ENCODE measurements at regions not wholly inside any gene's neighbourhood (a gene's known extent, or its start where the extent isn't known, plus 50 kb on each side); places are given as distances from the start of the nearest gene placed in this dataset.

GRCh38 chrX:39681885-39682284 lies 415.9 kb downstream of the BCOR start:
- no peak overlapping the region for H3K23ac ChIP-seq (ENCODE audit: low read length)
- H3K79me2 ChIP-seq (ENCODE audit: control insufficient read depth, insufficient read depth, low read length): no peaks in the 10 kb centered on the region
- no peak overlapping the region for H4K5ac ChIP-seq (ENCODE audit: low read length)
- no peak overlapping the region for H2AK5ac ChIP-seq (ENCODE audit: low read length)
- no peak overlapping the region for H3K9ac ChIP-seq (ENCODE audit: low read length)
- H2BK15ac ChIP-seq (replicated peaks; ENCODE audit: low read depth): no peak overlapping the region
- no peak overlapping the region for H4K8ac ChIP-seq (ENCODE audit: low read depth, low read length)
- no peak for DNase-seq
- WGBS (ENCODE audit: extremely low coverage, insufficient coverage, low lambda C conversion rate): no CpG with 5 or more reads among the region's 12 CpGs
- H3K4me3 ChIP-seq (ENCODE audit: low read length): no peak overlapping the region
- H3K18ac ChIP-seq (ENCODE audit: low read length): no peak overlapping the region
- H3K4me1 ChIP-seq (ENCODE audit: control insufficient read depth, low read depth, low read length): no peaks in the 10 kb centered on the region
- H3K4me2 ChIP-seq (ENCODE audit: low read length): no peak overlapping the region
- no peaks in the 10 kb centered on the region for H3K36me3 ChIP-seq (ENCODE audit: control insufficient read depth, insufficient read depth, low read length)
- H3K27me3 ChIP-seq (ENCODE audit: insufficient read depth, low read length, poor library complexity): no peaks in the 10 kb centered on the region
- no peak overlapping the region for H3K27ac ChIP-seq (ENCODE audit: low read depth, low read length)
- H2BK120ac ChIP-seq (ENCODE audit: low read depth, low read length): no peak overlapping the region
- no peak overlapping the region for H2BK5ac ChIP-seq (ENCODE audit: low read length)
- no peaks in the 10 kb centered on the region for H3K79me1 ChIP-seq (ENCODE audit: low read length)
- H3K56ac ChIP-seq (ENCODE audit: low read length): no peak overlapping the region
- H3K4ac ChIP-seq (ENCODE audit: low read depth, low read length): no peak overlapping the region

GRCh38 chrX:39682778-39683177 lies 415.0 kb downstream of the BCOR start:
- Histone ChIP-seq H3K4me3 (ENCODE audit: low read length) (no peak overlapping the region), H2BK5ac (ENCODE audit: low read length) (no peak overlapping the region), H3K27ac (ENCODE audit: low read depth, low read length) (no peak overlapping the region), H3K4me1 (ENCODE audit: control insufficient read depth, low read depth, low read length) (no peaks in the 10 kb centered on the region), H3K4ac (ENCODE audit: low read depth, low read length) (no peak overlapping the region), H4K5ac (ENCODE audit: low read length) (peak overlapping the region; percentile 78), H3K79me2 (ENCODE audit: control insufficient read depth, insufficient read depth, low read length) (no peaks in the 10 kb centered on the region), H3K27me3 (ENCODE audit: insufficient read depth, low read length, poor library complexity) (no peaks in the 10 kb centered on the region), H4K8ac (ENCODE audit: low read depth, low read length) (no peak overlapping the region), H3K79me1 (ENCODE audit: low read length) (no peaks in the 10 kb centered on the region), H2BK120ac (ENCODE audit: low read depth, low read length) (no peak overlapping the region), H3K9ac (ENCODE audit: low read length) (no peak overlapping the region), H3K56ac (ENCODE audit: low read length) (no peak overlapping the region), H3K23ac (ENCODE audit: low read length) (no peak overlapping the region), H3K4me2 (ENCODE audit: low read length) (no peak overlapping the region), H3K18ac (ENCODE audit: low read length) (no peak overlapping the region), H2BK15ac (replicated peaks; ENCODE audit: low read depth) (no peak overlapping the region), H2AK5ac (ENCODE audit: low read length) (no peak overlapping the region), H3K36me3 (ENCODE audit: control insufficient read depth, insufficient read depth, low read length) (no peaks in the 10 kb centered on the region)
- DNase-seq: peak; percentile 63
- no CpG with 5 or more reads among the region's 3 CpGs for WGBS (ENCODE audit: extremely low coverage, insufficient coverage, low lambda C conversion rate)

- Histone ChIP-seq H3K56ac (ENCODE audit: low read length) (peak overlapping the region; percentile 93), H3K4me1 (ENCODE audit: control insufficient read depth, low read depth, low read length) (peaks cover 2% of the 10 kb centered on the region), H3K4ac (ENCODE audit: low read depth, low read length) (peak overlapping the region; percentile 91), H3K79me2 (ENCODE audit: control insufficient read depth, insufficient read depth, low read length) (no peaks in the 10 kb centered on the region), H3K36me3 (ENCODE audit: control insufficient read depth, insufficient read depth, low read length) (no peaks in the 10 kb centered on the region), H2BK5ac (ENCODE audit: low read length) (peak overlapping the region; percentile 96), H2AK5ac (ENCODE audit: low read length) (peak overlapping the region; percentile 69), H3K27me3 (ENCODE audit: insufficient read depth, low read length, poor library complexity) (no peaks in the 10 kb centered on the region), H3K9ac (ENCODE audit: low read length) (peak overlapping the region; percentile 80), H3K4me3 (ENCODE audit: low read length) (no peak overlapping the region), H2BK120ac (ENCODE audit: low read depth, low read length) (peak overlapping the region; percentile 64), H3K27ac (ENCODE audit: low read depth, low read length) (peak overlapping the region; percentile 88), H3K4me2 (ENCODE audit: low read length) (peak overlapping the region; percentile 20), H3K79me1 (ENCODE audit: low read length) (no peaks in the 10 kb centered on the region), H2BK15ac (replicated peaks; ENCODE audit: low read depth) (no peak overlapping the region), H4K8ac (ENCODE audit: low read depth, low read length) (no peak overlapping the region), H3K23ac (ENCODE audit: low read length) (peak overlapping the region; percentile 66), H3K18ac (ENCODE audit: low read length) (peak overlapping the region; percentile 54), H4K5ac (ENCODE audit: low read length) (no peak overlapping the region)
- DNase-seq: no peak
- WGBS (ENCODE audit: extremely low coverage, insufficient coverage, low lambda C conversion rate): no CpG with 5 or more reads among the region's 9 CpGs
Observed at GRCh38 chrX:39688219-39688575, 409.6 kb downstream of the BCOR start.

GRCh38 chrX:39688576-39689375 lies 409.0 kb downstream of the BCOR start:
- H4K8ac ChIP-seq (ENCODE audit: low read depth, low read length): no peak overlapping the region
- peak overlapping the region; percentile 99 for H3K27ac ChIP-seq (ENCODE audit: low read depth, low read length)
- H3K56ac ChIP-seq (ENCODE audit: low read length): peak overlapping the region; percentile 93
- H3K18ac ChIP-seq (ENCODE audit: low read length): peak overlapping the region; percentile 99
- no peak overlapping the region for H2BK15ac ChIP-seq (replicated peaks; ENCODE audit: low read depth)
- H3K36me3 ChIP-seq (ENCODE audit: control insufficient read depth, insufficient read depth, low read length): no peaks in the 10 kb centered on the region
- H3K4me1 ChIP-seq (ENCODE audit: control insufficient read depth, low read depth, low read length): peaks cover 2% of the 10 kb centered on the region
- peak overlapping the region; percentile 69 for H2AK5ac ChIP-seq (ENCODE audit: low read length)
- peak overlapping the region; percentile 100 for H3K4ac ChIP-seq (ENCODE audit: low read depth, low read length)
- H2BK120ac ChIP-seq (ENCODE audit: low read depth, low read length): peak overlapping the region; percentile 96
- H3K79me2 ChIP-seq (ENCODE audit: control insufficient read depth, insufficient read depth, low read length): no peaks in the 10 kb centered on the region
- no peak overlapping the region for H3K4me3 ChIP-seq (ENCODE audit: low read length)
- H3K79me1 ChIP-seq (ENCODE audit: low read length): no peaks in the 10 kb centered on the region
- peak overlapping the region; percentile 96 for H2BK5ac ChIP-seq (ENCODE audit: low read length)
- no peak overlapping the region for H4K5ac ChIP-seq (ENCODE audit: low read length)
- peak overlapping the region; percentile 20 for H3K4me2 ChIP-seq (ENCODE audit: low read length)
- no peaks in the 10 kb centered on the region for H3K27me3 ChIP-seq (ENCODE audit: insufficient read depth, low read length, poor library complexity)
- peak overlapping the region; percentile 66 for H3K23ac ChIP-seq (ENCODE audit: low read length)
- peak; percentile 89 for DNase-seq
- no CpG with 5 or more reads among the region's 101 CpGs for WGBS (ENCODE audit: extremely low coverage, insufficient coverage, low lambda C conversion rate)
- H3K9ac ChIP-seq (ENCODE audit: low read length): peak overlapping the region; percentile 80

GRCh38 chrX:39689376-39690104 lies 408.2 kb downstream of the BCOR start:
- H3K4me1 ChIP-seq (ENCODE audit: control insufficient read depth, low read depth, low read length): peaks cover 2% of the 10 kb centered on the region
- H3K79me2 ChIP-seq (ENCODE audit: control insufficient read depth, insufficient read depth, low read length): no peaks in the 10 kb centered on the region
- H3K56ac ChIP-seq (ENCODE audit: low read length): peak overlapping the region; percentile 88
- H3K36me3 ChIP-seq (ENCODE audit: control insufficient read depth, insufficient read depth, low read length): no peaks in the 10 kb centered on the region
- no peak overlapping the region for H2BK15ac ChIP-seq (replicated peaks; ENCODE audit: low read depth)
- H2BK5ac ChIP-seq (ENCODE audit: low read length): peak overlapping the region; percentile 89
- peak overlapping the region; percentile 75 for H3K9ac ChIP-seq (ENCODE audit: low read length)
- peak overlapping the region; percentile 100 for H3K4ac ChIP-seq (ENCODE audit: low read depth, low read length)
- peak overlapping the region; percentile 99 for H3K18ac ChIP-seq (ENCODE audit: low read length)
- peak overlapping the region; percentile 96 for H2BK120ac ChIP-seq (ENCODE audit: low read depth, low read length)
- DNase-seq: peak; percentile 64
- H3K4me2 ChIP-seq (ENCODE audit: low read length): peak overlapping the region; percentile 15
- H4K5ac ChIP-seq (ENCODE audit: low read length): no peak overlapping the region
- H3K79me1 ChIP-seq (ENCODE audit: low read length): no peaks in the 10 kb centered on the region
- no peak overlapping the region for H3K23ac ChIP-seq (ENCODE audit: low read length)
- no CpG with 5 or more reads among the region's 33 CpGs for WGBS (ENCODE audit: extremely low coverage, insufficient coverage, low lambda C conversion rate)
- H3K4me3 ChIP-seq (ENCODE audit: low read length): no peak overlapping the region
- H2AK5ac ChIP-seq (ENCODE audit: low read length): no peak overlapping the region
- no peak overlapping the region for H4K8ac ChIP-seq (ENCODE audit: low read depth, low read length)
- H3K27me3 ChIP-seq (ENCODE audit: insufficient read depth, low read length, poor library complexity): no peaks in the 10 kb centered on the region
- H3K27ac ChIP-seq (ENCODE audit: low read depth, low read length): peak overlapping the region; percentile 99
